ENCODE measurements at regions not wholly inside any gene's neighbourhood (a gene's known extent, or its start where the extent isn't known, plus 50 kb on each side); places are given as distances from the start of the nearest gene placed in this dataset.

GRCh38 chr13:55483626-55484158 lies 1657.0 kb upstream of the PRR20A start (continued):
- no peak for TF ChIP-seq EZH2 (IDR thresholded peaks at IDR 0.05; ENCODE audit: low read depth, low read length, severe bottlenecking)
- no peak for TF ChIP-seq CHD2 (IDR thresholded peaks at IDR 0.05; ENCODE audit: low read length)
- TF ChIP-seq EP300 (IDR thresholded peaks at IDR 0.05; ENCODE audit: borderline replicate concordance in 1 of 2, low read depth in 2 of 2, low read length in 2 of 2), result no peak

Measured in H1 (cell line).